Bronchial epithelial cell (primary cell): ENCODE measurements at regions not wholly inside any gene's neighbourhood (a gene's known extent, or its start where the extent isn't known, plus 50 kb on each side); places are given as distances from the start of the nearest gene placed in this dataset.

ENCODE experiments used
- DNase-seq: peaks from one replicate; pipeline ENCODE4 v3.0.0-alpha.2; 2010; ENCODE audit warnings: low read depth
- FAIRE-seq: peaks from 2 replicates; lab custom pipeline; 2011; peaks lifted over from hg19 to GRCh38; lab: Jason Lieb, UNC
- H3K27me3 ChIP-seq: 2 replicates; pipeline ENCODE4 v1.5.1; 2011; ENCODE audit warnings: low read length; ENCODE audit not compliant: control insufficient read depth, insufficient read depth
- H3K36me3 ChIP-seq: 2 replicates; pipeline ENCODE4 v1.5.1; 2011; ENCODE audit warnings: low read length; ENCODE audit not compliant: control insufficient read depth, insufficient read depth
- H3K4me3 ChIP-seq: 2 replicates; pipeline ENCODE4 v1.5.1; 2011; ENCODE audit warnings: mild to moderate bottlenecking, low read depth, low read length, control low read depth
- CTCF ChIP-seq: IDR thresholded peaks from 2 replicates; pipeline ENCODE4 v1.5.1; 2011; ENCODE audit warnings: mild to moderate bottlenecking, moderate library complexity, low read length, control low read depth, inconsistent platforms; ENCODE audit not compliant: insufficient read depth, severe bottlenecking

GRCh38 chr6:114595186-114595585 is 252.4 kb upstream of the HS3ST5 start:
- H3K27me3 ChIP-seq: no peaks in the 10 kb centered on the region
- no peak for DNase-seq
- H3K36me3 ChIP-seq: no peaks in the 10 kb centered on the region
- no peak for FAIRE-seq
- TF ChIP-seq CTCF: no peak
- H3K4me3 ChIP-seq: no peak overlapping the region

GRCh38 chr6:114592506-114592905 is 249.7 kb upstream of the HS3ST5 start:
- Histone ChIP-seq H3K36me3 (no peaks in the 10 kb centered on the region), H3K4me3 (no peak overlapping the region), H3K27me3 (no peaks in the 10 kb centered on the region)
- FAIRE-seq: no peak
- no peak for DNase-seq
- TF ChIP-seq CTCF: no peak

GRCh38 chr6:114588726-114589125 is 245.9 kb upstream of the HS3ST5 start:
- no peak for DNase-seq
- FAIRE-seq: no peak
- TF ChIP-seq CTCF: no peak
- H3K36me3 ChIP-seq: no peaks in the 10 kb centered on the region
- no peaks in the 10 kb centered on the region for H3K27me3 ChIP-seq
- H3K4me3 ChIP-seq: no peak overlapping the region

GRCh38 chr6:114586298-114586697 is 243.5 kb upstream of the HS3ST5 start:
- no peak for FAIRE-seq
- H3K27me3 ChIP-seq: no peaks in the 10 kb centered on the region
- no peak overlapping the region for H3K4me3 ChIP-seq
- no peaks in the 10 kb centered on the region for H3K36me3 ChIP-seq
- no peak for TF ChIP-seq CTCF
- DNase-seq: no peak

- Histone ChIP-seq H3K36me3 (no peaks in the 10 kb centered on the region), H3K27me3 (no peaks in the 10 kb centered on the region), H3K4me3 (no peak overlapping the region)
- FAIRE-seq (no peak), DNase-seq (no peak)
- no peak for TF ChIP-seq CTCF
These were observed 238.5 kb upstream of the HS3ST5 start for GRCh38 chr6:114581293-114581692.

GRCh38 chr6:114580882-114581281 is 238.1 kb upstream of the HS3ST5 start:
- no peak overlapping the region for H3K4me3 ChIP-seq
- no peaks in the 10 kb centered on the region for H3K36me3 ChIP-seq
- no peak for DNase-seq
- FAIRE-seq: no peak
- TF ChIP-seq CTCF: no peak
- no peaks in the 10 kb centered on the region for H3K27me3 ChIP-seq
